ENCODE measurements at regions not wholly inside any gene's neighbourhood (a gene's known extent, or its start where the extent isn't known, plus 50 kb on each side); places are given as distances from the start of the nearest gene placed in this dataset.

DNA sequence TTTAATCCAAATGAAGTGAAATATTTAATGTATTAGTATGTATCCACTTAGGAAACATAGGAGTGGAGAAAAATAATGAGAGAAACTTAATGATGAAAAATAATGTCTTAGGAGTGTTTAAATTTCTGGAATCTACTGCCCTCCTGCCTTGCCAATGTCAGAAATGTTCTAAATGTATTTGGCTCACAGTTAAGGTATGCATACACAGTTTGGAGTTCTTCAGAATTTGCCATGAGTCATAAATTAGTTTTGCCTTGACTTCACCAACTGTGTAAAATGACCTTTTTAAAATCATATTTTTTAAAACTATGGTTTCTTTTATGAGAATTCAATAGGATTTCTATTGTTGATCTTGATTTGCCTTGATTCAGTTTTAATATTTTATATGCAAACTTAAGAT, 191.7 kb upstream of the HSF2 start:
- TF ChIP-seq, protein P1, sequence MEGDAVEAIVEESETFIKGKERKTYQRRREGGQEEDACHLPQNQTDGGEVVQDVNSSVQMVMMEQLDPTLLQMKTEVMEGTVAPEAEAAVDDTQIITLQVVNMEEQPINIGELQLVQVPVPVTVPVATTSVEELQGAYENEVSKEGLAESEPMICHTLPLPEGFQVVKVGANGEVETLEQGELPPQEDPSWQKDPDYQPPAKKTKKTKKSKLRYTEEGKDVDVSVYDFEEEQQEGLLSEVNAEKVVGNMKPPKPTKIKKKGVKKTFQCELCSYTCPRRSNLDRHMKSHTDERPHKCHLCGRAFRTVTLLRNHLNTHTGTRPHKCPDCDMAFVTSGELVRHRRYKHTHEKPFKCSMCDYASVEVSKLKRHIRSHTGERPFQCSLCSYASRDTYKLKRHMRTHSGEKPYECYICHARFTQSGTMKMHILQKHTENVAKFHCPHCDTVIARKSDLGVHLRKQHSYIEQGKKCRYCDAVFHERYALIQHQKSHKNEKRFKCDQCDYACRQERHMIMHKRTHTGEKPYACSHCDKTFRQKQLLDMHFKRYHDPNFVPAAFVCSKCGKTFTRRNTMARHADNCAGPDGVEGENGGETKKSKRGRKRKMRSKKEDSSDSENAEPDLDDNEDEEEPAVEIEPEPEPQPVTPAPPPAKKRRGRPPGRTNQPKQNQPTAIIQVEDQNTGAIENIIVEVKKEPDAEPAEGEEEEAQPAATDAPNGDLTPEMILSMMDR (IDR thresholded peaks at IDR 0.05) = no peak
- TF ChIP-seq EZH2 (IDR thresholded peaks at IDR 0.05) = no peak
- no peak for TF ChIP-seq EZH2phosphoT487 (IDR thresholded peaks at IDR 0.05)

Data from neural progenitor cell (in vitro differentiated cells).